Germinal center (tissue), 1 donor: ENCODE measurements at regions not wholly inside any gene's neighbourhood (a gene's known extent, or its start where the extent isn't known, plus 50 kb on each side); places are given as distances from the start of the nearest gene placed in this dataset.
"Not testable (repeated sequence)": the region's sequence is repeated elsewhere in the genome, so short reads cannot be mapped to it uniquely, and the experiment has no call there.

Experiments
- DNase-seq: peaks from one replicate; pipeline ENCODE4 v3.0.0; 2012; ENCODE audit warnings: mixed read lengths, low spot score

- no peak for DNase-seq
Measured at GRCh38 chr13:65595916-65596315, 1634.2 kb downstream of the PCDH9 start.

DNA sequence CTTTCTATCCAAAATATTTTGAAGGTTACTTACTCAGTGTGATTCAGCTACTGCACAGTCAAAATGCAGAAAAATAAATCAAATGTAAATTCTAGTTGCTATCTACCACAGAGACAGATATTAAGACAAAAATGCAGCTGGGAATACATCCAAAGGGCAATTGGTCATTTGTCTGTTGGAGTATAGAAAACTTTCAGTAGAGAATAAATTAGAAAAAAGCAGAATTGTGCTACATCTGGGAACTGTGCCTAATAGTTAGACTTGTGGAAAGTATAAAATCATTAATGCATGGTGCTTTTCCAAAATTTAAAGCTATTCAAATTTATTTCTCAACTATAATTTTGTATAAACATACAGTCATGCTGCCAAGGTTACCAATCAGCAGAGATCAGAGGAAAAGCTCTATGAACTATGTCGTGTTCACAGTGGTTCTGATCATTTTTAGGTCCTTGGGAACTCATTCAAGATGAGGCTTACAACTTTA lies 1635.8 kb downstream of the PCDH9 start:
- no peak for DNase-seq

DNA sequence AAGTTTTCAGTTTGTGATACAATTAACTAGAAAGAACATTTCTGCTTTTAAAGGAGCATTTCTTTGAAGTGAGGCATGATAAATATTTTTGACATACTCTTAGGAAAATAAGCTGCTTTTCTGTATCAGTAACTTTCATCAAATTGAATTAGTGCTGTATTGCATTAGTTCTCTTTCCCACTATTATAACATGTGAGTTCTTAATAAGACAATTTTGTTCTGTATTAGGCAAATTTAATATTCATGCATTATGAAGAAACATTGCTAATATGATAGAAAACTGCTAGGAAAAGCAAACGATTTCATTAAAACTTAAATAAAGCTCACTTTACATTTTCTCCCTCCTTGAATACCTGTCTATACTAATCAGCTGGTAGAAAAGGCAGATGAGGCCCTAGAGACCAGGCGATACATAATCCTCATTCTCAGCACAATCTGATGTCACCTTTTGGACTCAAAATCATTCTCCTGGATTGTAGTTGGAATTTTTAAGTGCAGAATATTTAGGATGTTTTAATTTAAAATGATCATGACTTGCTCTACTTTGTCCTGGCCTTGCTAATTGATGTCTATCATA lies 1636.8 kb downstream of the PCDH9 start:
- DNase-seq, result no peak

GRCh38 chr13:65592731-65593130 lies 1637.4 kb downstream of the PCDH9 start:
- DNase-seq, result no peak

DNA sequence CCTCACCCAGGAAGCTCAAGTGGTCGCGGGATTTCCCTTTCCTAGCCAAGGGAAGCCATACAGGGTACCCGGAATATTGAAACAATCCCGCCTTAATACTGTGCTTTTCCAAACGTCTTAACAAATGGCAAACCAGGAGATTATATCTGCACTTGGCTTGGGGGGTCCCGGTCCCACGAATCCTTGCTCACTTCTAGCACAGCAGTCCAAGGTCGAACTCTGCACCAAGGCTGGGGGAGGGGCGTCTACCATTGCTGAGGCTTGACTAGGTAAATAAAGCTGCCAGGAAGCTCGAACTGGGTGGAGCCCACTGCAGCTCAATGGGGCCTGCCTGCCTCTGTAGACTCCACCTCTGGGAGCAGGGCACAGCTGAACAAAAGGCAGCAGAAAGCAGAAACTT lies 1644.8 kb downstream of the PCDH9 start:
- no peak for DNase-seq

GRCh38 chr13:65584126-65584525 lies 1646.0 kb downstream of the PCDH9 start:
- no peak for DNase-seq

- no peak for DNase-seq
Measured at GRCh38 chr13:65582160-65582559, 1648.0 kb downstream of the PCDH9 start.

DNA sequence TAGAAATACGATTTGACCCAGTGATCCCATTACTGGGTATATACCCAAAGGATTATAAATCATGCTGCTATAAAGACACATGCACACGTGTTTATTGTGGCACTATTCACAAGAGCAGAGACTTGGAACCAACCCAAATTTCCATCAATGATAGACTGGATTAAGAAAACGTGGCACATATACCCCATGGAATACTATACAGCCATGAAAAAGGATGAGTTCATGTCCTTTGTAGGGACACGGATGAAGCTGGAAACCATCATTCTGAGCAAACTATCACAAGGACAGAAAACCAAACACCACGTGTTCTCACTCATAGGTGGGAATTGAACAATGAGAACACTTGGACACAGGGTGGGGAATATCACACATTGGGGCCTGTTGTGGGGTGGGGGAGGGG lies 1665.6 kb downstream of the PCDH9 start:
- not testable (repeated sequence) for DNase-seq

DNA sequence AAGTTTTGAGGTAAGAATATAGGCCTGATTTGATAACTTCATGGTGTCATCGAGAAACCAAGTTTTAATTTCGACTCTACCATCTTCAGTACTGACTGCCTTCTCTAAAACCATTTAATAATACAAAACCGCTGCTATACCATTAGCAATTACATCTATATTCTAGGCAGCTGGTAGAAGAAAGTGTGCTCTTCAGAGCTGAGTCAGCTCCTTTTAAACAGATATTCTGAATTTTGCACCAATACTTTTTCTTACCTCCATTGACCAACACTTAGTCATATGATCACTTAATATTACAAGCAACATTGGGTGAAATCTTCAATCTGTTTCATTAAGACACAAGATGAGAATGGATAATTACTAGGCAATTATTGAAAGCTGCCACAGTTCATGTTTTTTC lies 1667.8 kb downstream of the PCDH9 start:
- DNase-seq, result no peak

- no peak for DNase-seq
Measured at GRCh38 chr13:65560936-65561335, 1669.2 kb downstream of the PCDH9 start.

- DNase-seq, result no peak
Measured at GRCh38 chr13:65555962-65556361, 1674.2 kb downstream of the PCDH9 start.

DNA sequence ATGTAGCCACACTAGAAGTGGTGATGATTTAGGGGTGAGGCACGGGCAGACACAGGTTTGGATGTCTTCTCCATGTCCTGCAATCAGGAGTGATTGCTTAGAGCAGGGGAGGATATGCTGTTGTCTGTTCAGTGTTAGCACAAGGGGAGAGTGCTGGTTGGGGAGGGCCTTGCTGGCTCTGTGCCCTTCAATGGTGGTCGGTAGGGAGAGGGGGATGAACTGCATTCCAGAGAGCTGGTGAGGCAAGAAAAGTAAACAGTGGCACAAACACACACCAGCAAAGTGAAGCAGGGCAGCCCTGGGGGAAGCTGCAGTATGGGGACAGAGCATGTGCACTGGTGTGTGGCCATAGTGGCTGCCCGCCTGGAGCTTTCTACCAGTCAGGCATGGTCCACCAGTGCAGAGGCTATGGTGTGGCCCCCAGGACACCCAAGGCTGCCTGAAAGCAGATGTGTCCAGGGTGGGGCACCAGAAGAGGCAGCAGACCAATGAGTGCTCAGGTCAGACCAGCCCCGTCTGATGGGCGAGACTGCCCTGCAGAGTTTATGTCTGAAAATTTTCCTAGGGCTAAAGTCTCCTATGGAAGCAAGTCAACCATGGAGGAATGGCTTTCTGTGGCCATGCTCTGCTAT lies 1676.9 kb downstream of the PCDH9 start:
- DNase-seq, result no peak

- no peak for DNase-seq
Measured at GRCh38 chr13:65551208-65551607, 1678.9 kb downstream of the PCDH9 start.

DNA sequence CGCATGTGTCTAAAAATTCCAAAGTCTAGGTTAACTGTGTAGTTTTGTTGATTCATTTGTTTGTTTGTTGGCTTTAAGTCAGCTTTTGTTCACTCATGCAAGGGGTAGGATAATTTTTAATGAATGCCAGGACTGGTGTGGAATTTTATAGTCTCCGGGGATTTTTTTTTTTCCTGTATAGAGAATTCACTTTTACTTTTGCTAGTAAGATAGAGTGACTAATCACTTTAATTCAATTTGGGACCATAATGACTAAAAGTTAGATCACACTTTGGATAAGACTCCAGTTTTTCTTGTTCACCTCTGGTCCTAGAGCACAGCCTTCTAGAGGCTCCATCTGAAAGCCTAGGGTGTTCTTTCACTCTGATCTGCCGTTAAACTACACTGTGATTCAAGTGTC lies 1690.0 kb downstream of the PCDH9 start:
- no peak for DNase-seq

DNA sequence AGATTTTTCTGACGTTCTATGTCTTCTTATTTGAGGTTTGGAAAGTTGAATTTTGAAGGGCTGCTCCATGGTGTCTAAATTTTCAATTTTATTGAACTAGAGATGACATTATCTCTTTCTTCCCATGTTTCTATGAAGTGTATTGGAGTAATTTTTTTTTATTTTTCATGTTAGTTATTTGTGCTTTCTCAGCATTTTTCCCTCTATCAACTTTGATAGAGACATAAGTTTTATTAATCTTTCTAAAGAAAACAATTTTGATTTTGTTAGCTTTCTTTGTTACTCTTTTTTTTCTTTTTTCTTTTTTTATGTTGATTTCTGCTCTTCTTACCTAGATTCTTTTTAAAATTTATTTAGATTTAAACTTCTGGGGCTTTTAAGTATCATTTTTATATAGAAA lies 1694.8 kb downstream of the PCDH9 start:
- no peak for DNase-seq

- no peak for DNase-seq
Measured at GRCh38 chr13:65532231-65532630, 1697.9 kb downstream of the PCDH9 start.

GRCh38 chr13:65530688-65531087 lies 1699.4 kb downstream of the PCDH9 start:
- no peak for DNase-seq

DNA sequence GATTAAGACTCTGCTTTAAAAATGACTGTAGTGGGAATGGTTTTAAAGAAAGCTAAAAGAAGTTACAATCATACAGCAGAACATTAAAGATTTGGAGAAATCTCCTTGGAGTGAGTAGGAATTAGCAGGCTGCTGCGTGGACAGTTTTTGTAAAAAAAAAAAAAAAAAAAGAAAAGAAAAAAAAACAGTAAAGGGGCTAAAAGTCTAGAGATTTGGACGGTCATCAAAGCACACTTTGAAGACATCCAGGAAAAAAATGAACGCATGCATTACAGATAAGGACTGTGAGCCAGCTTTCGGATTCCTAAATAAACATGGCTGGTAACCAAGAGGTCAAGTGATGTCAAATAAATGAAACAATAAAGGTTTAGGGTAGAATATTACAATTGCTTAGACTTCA lies 1700.6 kb downstream of the PCDH9 start:
- DNase-seq, result no peak

DNA sequence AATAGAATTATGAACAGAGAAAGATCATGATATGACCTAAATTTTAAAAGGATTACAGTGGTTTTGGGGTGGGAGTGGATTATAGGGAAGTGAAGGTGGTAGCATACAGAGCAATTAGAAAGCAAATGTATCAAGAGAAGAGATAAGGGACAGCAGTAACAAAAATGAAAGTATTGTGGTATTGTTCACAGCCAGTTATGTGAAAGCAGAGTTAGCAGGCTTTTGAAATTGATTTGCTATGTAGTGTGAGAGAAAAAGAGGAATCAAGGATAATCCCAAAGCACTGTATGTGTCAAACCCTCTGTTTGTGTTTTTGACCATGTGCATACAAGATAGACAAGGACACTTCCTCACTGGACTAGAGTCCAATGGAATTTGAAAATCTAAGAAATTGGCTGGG lies 1721.4 kb downstream of the PCDH9 start:
- DNase-seq, result no peak

DNA sequence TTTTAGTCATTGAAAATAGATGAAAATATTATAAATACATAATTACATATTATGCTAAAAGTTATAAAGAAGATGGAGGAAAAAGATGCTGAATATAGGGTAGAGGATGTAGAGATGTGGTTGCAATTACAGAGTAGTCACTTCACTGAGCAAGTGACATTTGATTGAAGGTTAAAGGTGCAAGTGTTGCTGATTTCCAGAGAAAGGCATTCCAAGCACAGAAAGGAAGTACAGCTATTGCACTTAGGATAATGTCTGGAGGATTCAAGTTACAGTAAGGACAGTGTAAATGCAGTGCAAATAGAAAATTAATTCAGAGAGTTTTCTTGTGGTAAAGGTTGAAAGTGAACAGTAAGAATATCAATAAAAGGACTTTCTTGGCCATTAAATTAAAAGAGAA lies 1721.8 kb downstream of the PCDH9 start:
- DNase-seq, result no peak

GRCh38 chr13:65505941-65506340 lies 1724.2 kb downstream of the PCDH9 start:
- no peak for DNase-seq

DNA sequence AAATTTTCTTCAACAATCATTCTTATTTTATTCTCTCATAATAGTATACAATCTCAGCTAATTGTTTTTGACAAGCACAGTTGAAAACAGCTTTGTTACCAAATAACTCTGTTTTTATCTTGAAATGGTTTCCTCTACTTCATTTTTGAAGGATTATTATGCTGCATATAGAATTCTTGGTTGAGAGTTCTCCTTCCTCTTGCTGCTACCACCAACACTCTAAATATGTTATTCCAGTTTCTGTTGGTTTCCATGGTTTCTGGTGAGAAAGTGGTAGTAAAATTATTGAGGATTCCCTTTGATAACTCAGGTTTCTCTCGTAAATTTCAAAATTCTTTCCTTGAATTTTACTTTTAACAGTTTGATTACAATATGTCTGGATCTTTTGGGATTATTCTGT lies 1725.9 kb downstream of the PCDH9 start:
- DNase-seq, result no peak

- no peak for DNase-seq
Measured at GRCh38 chr13:65500481-65500880, 1729.7 kb downstream of the PCDH9 start.

- DNase-seq, result no peak
Measured at GRCh38 chr13:65499256-65499655, 1730.9 kb downstream of the PCDH9 start.
